Keratinocyte (primary cell): ENCODE measurements at regions not wholly inside any gene's neighbourhood (a gene's known extent, or its start where the extent isn't known, plus 50 kb on each side); places are given as distances from the start of the nearest gene placed in this dataset.
A peak's percentile ranks its signal among the peaks of the same experiment; 100 is the strongest.

Experiments used
- DNase-seq: peaks from one replicate; pipeline ENCODE4 v3.0.0-alpha.2; 2011; ENCODE audit warnings: low read depth, missing footprints, low spot score
- FAIRE-seq: peaks from 2 replicates; lab custom pipeline; 2011; peaks lifted over from hg19 to GRCh38; lab: Jason Lieb, UNC
- H2AFZ ChIP-seq: 2 replicates; pipeline ENCODE4 v1.6.0; 2012; ENCODE audit warnings: low read length, control low read depth, inconsistent platforms; ENCODE audit not compliant: control insufficient read depth
- H3K27ac ChIP-seq: 2 replicates; pipeline ENCODE4 v1.5.1; 2011; ENCODE audit warnings: low read length; ENCODE audit not compliant: control insufficient read depth, insufficient read depth
- H3K27me3 ChIP-seq: 3 replicates; pipeline ENCODE4 v1.6.0; 2011; ENCODE audit warnings: low read length; ENCODE audit not compliant: control insufficient read depth, insufficient read depth; ENCODE audit errors: extremely low read depth
- H3K36me3 ChIP-seq, 2 experiments: 2 replicates in 1 of 2; 3 replicates in 1 of 2; pipeline ENCODE4 v1.5.1; 2011; ENCODE audit warnings: low read length in 2 of 2, mild to moderate bottlenecking in 1 of 2; ENCODE audit not compliant: control insufficient read depth in 2 of 2, insufficient read depth in 2 of 2; ENCODE audit errors: extremely low read depth in 1 of 2
- H3K4me1 ChIP-seq: 3 replicates; pipeline ENCODE4 v1.5.1; 2011; ENCODE audit warnings: low read length; ENCODE audit not compliant: control insufficient read depth, insufficient read depth; ENCODE audit errors: extremely low read depth
- H3K4me2 ChIP-seq: 3 replicates; pipeline ENCODE4 v1.6.0; 2011; ENCODE audit warnings: low read depth, low read length; ENCODE audit not compliant: control insufficient read depth, insufficient read depth; ENCODE audit errors: extremely low read depth
- H3K4me3 ChIP-seq, 3 experiments: fragments of 200-600 bp in 1 of 3; sonication (generic) in 1 of 3; 2 replicates in 2 of 3; 3 replicates in 1 of 3; pipeline ENCODE4 v1.5.1; 2011 to 2016; ENCODE audit warnings: low read length in 3 of 3, mild to moderate bottlenecking in 3 of 3, control low read depth in 2 of 3, inconsistent platforms in 1 of 3, low read depth in 1 of 3, mixed read lengths in 1 of 3, mixed run types in 1 of 3, moderate library complexity in 1 of 3; ENCODE audit not compliant: control insufficient read depth in 2 of 3, insufficient read depth in 2 of 3; ENCODE audit errors: extremely low read depth in 1 of 3
- H3K79me2 ChIP-seq: 2 replicates; pipeline ENCODE4 v1.6.0; 2012; ENCODE audit warnings: low read length; ENCODE audit not compliant: control insufficient read depth, insufficient read depth
- H3K9ac ChIP-seq: 3 replicates; pipeline ENCODE4 v1.6.0; 2011; ENCODE audit warnings: low read length; ENCODE audit not compliant: control insufficient read depth, insufficient read depth; ENCODE audit errors: extremely low read depth
- H3K9me1 ChIP-seq: 3 replicates; pipeline ENCODE4 v1.6.0; 2011; ENCODE audit warnings: low read length; ENCODE audit not compliant: control insufficient read depth, insufficient read depth; ENCODE audit errors: extremely low read depth
- H3K9me3 ChIP-seq: 2 replicates; pipeline ENCODE4 v1.5.1; 2012; ENCODE audit warnings: low read depth, low read length; ENCODE audit not compliant: control insufficient read depth
- H4K20me1 ChIP-seq: 3 replicates; pipeline ENCODE4 v1.6.0; 2011; ENCODE audit warnings: low read length; ENCODE audit not compliant: control insufficient read depth, insufficient read depth; ENCODE audit errors: extremely low read depth
- CTCF ChIP-seq, 3 experiments: IDR thresholded peaks in 1 of 3; conservative IDR thresholded peaks in 1 of 3; optimal IDR thresholded peaks in 1 of 3; 2 replicates in 2 of 3; 3 replicates in 1 of 3; pipeline versions ENCODE3 to v1.5.1; 2011; ENCODE audit warnings: low read length in 3 of 3, mild to moderate bottlenecking in 3 of 3, moderate library complexity in 2 of 3, control low read depth in 1 of 3, inconsistent platforms in 1 of 3; ENCODE audit not compliant: insufficient read depth in 2 of 3; ENCODE audit errors: extremely low read depth in 1 of 3
- EZH2 ChIP-seq: IDR thresholded peaks from one replicate; pipeline ENCODE4 v1.6.1; 2012; ENCODE audit warnings: inconsistent platforms, mild to moderate bottlenecking, low read length, moderate library complexity
- dilution Hi-C: fragments of 300-500 bp; cut with MboI; formaldehyde crosslinking; loops from one replicate; pipeline ENCODE4 v1.7.0; 2020; ENCODE audit warnings: low sequenced_read_pairs; ENCODE audit not compliant: extremely low pct_ligation_motif_present

- Histone ChIP-seq H3K9ac (no peak overlapping the region), H3K4me1 (no peaks in the 10 kb centered on the region), H3K4me3 (no peak overlapping the region), H2AFZ (no peak overlapping the region), H3K4me2 (no peak overlapping the region), H3K27ac (no peak overlapping the region), H3K79me2 (no peaks in the 10 kb centered on the region), H3K27me3 (no peaks in the 10 kb centered on the region), H3K9me1 (no peaks in the 10 kb centered on the region), H4K20me1 (no peaks in the 10 kb centered on the region), H3K9me3 (no peaks in the 10 kb centered on the region), H3K36me3 (no peaks in the 10 kb centered on the region)
- no peak for FAIRE-seq
- TF ChIP-seq CTCF (optimal IDR thresholded peaks at IDR 0.05 in 1 of 3, IDR thresholded peaks at IDR 0.05 in 1 of 3, conservative IDR thresholded peaks at IDR 0.05 in 1 of 3; ENCODE audit: extremely low read depth in 1 of 3, insufficient read depth in 2 of 3, low read length in 3 of 3) (no peak), EZH2 (no peak)
- no peak for DNase-seq
- dilution Hi-C loops, result no loop called here
Measured at GRCh38 chr9:20284601-20285289, 337.6 kb downstream of the MLLT3 start.

- H3K9me1 ChIP-seq, result no peaks in the 10 kb centered on the region
- peaks cover 6% of the 10 kb centered on the region for H3K9me3 ChIP-seq
- H3K79me2 ChIP-seq, result no peaks in the 10 kb centered on the region
- H3K4me3 ChIP-seq, result no peak overlapping the region
- no peak for FAIRE-seq
- no peaks in the 10 kb centered on the region for H3K36me3 ChIP-seq
- no peak overlapping the region for H2AFZ ChIP-seq
- DNase-seq, result no peak
- H3K9ac ChIP-seq, result no peak overlapping the region
- dilution Hi-C loops, result no loop called here
- no peaks in the 10 kb centered on the region for H3K27me3 ChIP-seq
- no peak overlapping the region for H3K4me2 ChIP-seq
- H3K27ac ChIP-seq, result no peak overlapping the region
- H4K20me1 ChIP-seq, result no peaks in the 10 kb centered on the region
- TF ChIP-seq CTCF (optimal IDR thresholded peaks at IDR 0.05 in 1 of 3, IDR thresholded peaks at IDR 0.05 in 1 of 3, conservative IDR thresholded peaks at IDR 0.05 in 1 of 3; ENCODE audit: extremely low read depth in 1 of 3, insufficient read depth in 2 of 3, low read length in 3 of 3), result peak in 1 of 3 experiments; percentile 20
- no peak for TF ChIP-seq EZH2
- no peaks in the 10 kb centered on the region for H3K4me1 ChIP-seq
Measured at GRCh38 chr9:20280330-20280729, 342.0 kb downstream of the MLLT3 start.
